WTC11 (cell line): ENCODE measurements at regions not wholly inside any gene's neighbourhood (a gene's known extent, or its start where the extent isn't known, plus 50 kb on each side); places are given as distances from the start of the nearest gene placed in this dataset.

Experiments
- ATAC-seq: fragments of 200-7000 bp; cut with Tn5 transposase; 2 replicates; pipeline ENCODE4 v1.10.0; 2021; ENCODE audit warnings: mild to moderate bottlenecking, moderate library complexity
- CTCF ChIA-PET: fragments of 300-600 bp; sonication (Branson Sonifier 250); formaldehyde crosslinking; loops from one replicate; lab custom pipeline; 2021; ENCODE audit warnings: antibody characterized with exemption; lab: Charles Lee
- POLR2A ChIA-PET: fragments of 350-600 bp; sonication (Branson Sonifier 250); formaldehyde crosslinking; loops from one replicate; lab custom pipeline; 2021; ENCODE audit warnings: antibody characterized with exemption; lab: Charles Lee
- DNase-seq: peaks from one replicate; pipeline ENCODE4 v3.0.0; 2021; ENCODE audit warnings: low spot score
- H3K27ac Mint-ChIP-seq: 2 replicates; pipeline ENCODE4 v1.8.0; 2021; ENCODE audit warnings: mixed read lengths
- H3K27me3 Mint-ChIP-seq: 2 replicates; pipeline ENCODE4 v1.8.0; 2021; ENCODE audit warnings: low read depth, mild to moderate bottlenecking, moderate library complexity, mixed read lengths
- H3K36me3 Mint-ChIP-seq: 2 replicates; pipeline ENCODE4 v1.8.0; 2021; ENCODE audit warnings: mixed read lengths
- H3K4me1 Mint-ChIP-seq: 2 replicates; pipeline ENCODE4 v1.8.0; 2022; ENCODE audit warnings: mixed read lengths
- H3K4me3 Mint-ChIP-seq: 2 replicates; pipeline ENCODE4 v1.8.0; 2021; ENCODE audit warnings: mild to moderate bottlenecking, moderate library complexity, mixed read lengths
- H3K9me3 Mint-ChIP-seq: 2 replicates; pipeline ENCODE4 v1.8.0; 2021; ENCODE audit warnings: mixed read lengths
- ATF1 ChIP-seq: sonication (generic); formaldehyde crosslinking; IDR thresholded peaks from 2 replicates; pipeline ENCODE4 v1.8.1; 2023; ENCODE audit warnings: mild to moderate bottlenecking, moderate library complexity, missing genetic modification reagents
- ATF2 ChIP-seq: sonication (generic); formaldehyde crosslinking; IDR thresholded peaks from 2 replicates; pipeline ENCODE4 v1.8.1; 2022; ENCODE audit warnings: low read depth, missing genetic modification reagents, borderline replicate concordance
- CBFB ChIP-seq: sonication (generic); formaldehyde crosslinking; IDR thresholded peaks from 2 replicates; pipeline ENCODE4 v1.8.1; 2022; ENCODE audit warnings: mild to moderate bottlenecking, low read depth, missing genetic modification reagents
- CREB1 ChIP-seq: sonication (generic); formaldehyde crosslinking; IDR thresholded peaks from 2 replicates; pipeline ENCODE4 v1.8.0; 2023; ENCODE audit warnings: mild to moderate bottlenecking, missing genetic modification reagents
- CREM ChIP-seq: sonication (generic); formaldehyde crosslinking; IDR thresholded peaks from 2 replicates; pipeline ENCODE4 v1.8.1; 2022; ENCODE audit warnings: mild to moderate bottlenecking, missing genetic modification reagents, moderate library complexity
- ELF4 ChIP-seq: sonication (generic); formaldehyde crosslinking; IDR thresholded peaks from 2 replicates; pipeline ENCODE4 v1.8.1; 2022; ENCODE audit warnings: low read depth, mild to moderate bottlenecking, moderate library complexity, missing genetic modification reagents
- FOXJ3 ChIP-seq: sonication (generic); formaldehyde crosslinking; IDR thresholded peaks from 2 replicates; pipeline ENCODE4 v1.9.0; 2021; ENCODE audit warnings: missing genetic modification reagents, mild to moderate bottlenecking, borderline replicate concordance
- FOXK1 ChIP-seq: sonication (generic); formaldehyde crosslinking; IDR thresholded peaks from 2 replicates; pipeline ENCODE4 v1.8.0; 2022; ENCODE audit warnings: mild to moderate bottlenecking, moderate library complexity, missing genetic modification reagents
- IRF2 ChIP-seq: sonication (generic); formaldehyde crosslinking; IDR thresholded peaks from 2 replicates; pipeline ENCODE4 v1.8.0; 2022; ENCODE audit warnings: low read depth, missing genetic modification reagents, borderline replicate concordance
- JAZF1 ChIP-seq: fragments of 250-450 bp; sonication (Bioruptor Pico); IDR thresholded peaks from 2 replicates; pipeline ENCODE4 v1.9.0; 2021; ENCODE audit warnings: moderate library complexity, mild to moderate bottlenecking, inconsistent platforms
- NR2C2 ChIP-seq: sonication (generic); formaldehyde crosslinking; IDR thresholded peaks from 2 replicates; pipeline ENCODE4 v1.8.0; 2022; ENCODE audit warnings: mild to moderate bottlenecking, missing genetic modification reagents
- OVOL2 ChIP-seq: fragments of 250-450 bp; sonication (Bioruptor Pico); IDR thresholded peaks from 2 replicates; pipeline ENCODE4 v1.9.0; 2021; ENCODE audit warnings: mild to moderate bottlenecking, borderline replicate concordance
- PRRX2 ChIP-seq: fragments of 250-450 bp; sonication (Bioruptor Pico); IDR thresholded peaks from 2 replicates; pipeline ENCODE4 v1.8.0; 2021; ENCODE audit warnings: mild to moderate bottlenecking
- RELA ChIP-seq: sonication (generic); formaldehyde crosslinking; IDR thresholded peaks from 2 replicates; pipeline ENCODE4 v1.8.1; 2022; ENCODE audit warnings: missing genetic modification reagents, mild to moderate bottlenecking, borderline replicate concordance
- RORB ChIP-seq: fragments of 250-450 bp; sonication (Bioruptor Pico); IDR thresholded peaks from 2 replicates; pipeline ENCODE4 v1.9.0; 2021; ENCODE audit warnings: mild to moderate bottlenecking
- SMAD3 ChIP-seq: sonication (generic); formaldehyde crosslinking; IDR thresholded peaks from 2 replicates; pipeline ENCODE4 v1.8.0; 2022; ENCODE audit warnings: missing genetic modification reagents, mild to moderate bottlenecking, borderline replicate concordance
- ZNF121 ChIP-seq: sonication (generic); formaldehyde crosslinking; IDR thresholded peaks from 2 replicates; pipeline ENCODE4 v1.8.0; 2023; ENCODE audit warnings: missing genetic modification reagents
- ZNF396 ChIP-seq: fragments of 250-450 bp; sonication (Bioruptor Pico); IDR thresholded peaks from 2 replicates; pipeline ENCODE4 v1.8.0; 2021; ENCODE audit warnings: mild to moderate bottlenecking, moderate library complexity, borderline replicate concordance
- ZNF423 ChIP-seq: fragments of 250-450 bp; sonication (Bioruptor Pico); IDR thresholded peaks from 2 replicates; pipeline ENCODE4 v2.1.2; 2022; ENCODE audit warnings: mild to moderate bottlenecking, moderate library complexity
- TF ChIP-seq, protein P1 (sequence below): sonication (generic); formaldehyde crosslinking; IDR thresholded peaks from 2 replicates; pipeline ENCODE4 v1.8.1; 2023; ENCODE audit warnings: mild to moderate bottlenecking, missing genetic modification reagents
- TF ChIP-seq, protein P2 (sequence below): sonication (generic); formaldehyde crosslinking; IDR thresholded peaks from 2 replicates; pipeline ENCODE4 v1.8.0; 2023; ENCODE audit warnings: missing genetic modification reagents

DNA sequence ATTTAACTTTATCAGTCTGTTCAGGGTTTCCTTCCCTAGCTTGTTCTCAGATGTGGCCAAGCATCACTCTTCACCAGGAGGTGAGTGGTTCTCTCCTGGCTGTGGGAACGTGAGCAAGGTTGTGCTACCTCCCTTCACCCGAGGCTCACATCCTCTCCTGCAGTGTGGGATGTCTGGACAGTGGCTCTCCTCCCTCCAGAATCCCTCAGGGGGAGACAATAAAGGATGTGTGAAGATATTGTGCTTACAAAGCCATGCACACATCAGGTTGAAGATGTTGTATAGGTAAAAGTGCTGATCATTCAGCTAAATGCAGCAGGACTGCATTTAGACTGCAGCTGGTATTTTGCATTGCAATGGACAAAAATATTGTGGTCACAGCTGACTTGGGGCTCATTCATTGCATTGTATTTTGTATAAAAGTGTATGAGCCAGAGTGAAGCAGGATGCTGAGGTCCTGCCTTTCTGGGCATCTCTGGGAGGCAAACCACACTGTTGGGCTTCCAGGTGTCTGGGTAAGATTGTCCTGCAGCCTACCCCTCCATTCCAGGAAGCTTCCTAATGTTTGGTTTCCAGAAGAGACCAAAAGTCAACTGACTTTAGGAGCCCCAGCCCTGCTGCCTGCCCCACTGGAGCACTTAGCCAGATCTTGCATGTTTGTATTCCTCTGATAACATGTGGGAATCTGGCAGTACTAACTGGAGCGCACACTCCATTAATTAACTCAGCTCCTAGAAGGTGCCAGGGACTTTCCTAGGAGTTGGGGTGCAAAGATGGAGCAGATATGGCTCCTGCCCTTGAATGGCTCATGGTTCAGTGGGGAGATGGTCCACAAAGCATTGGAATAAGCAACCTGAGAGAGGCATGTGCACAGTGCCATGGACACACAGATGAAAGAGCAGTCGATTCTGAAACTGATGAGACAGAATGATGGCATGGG, 292.5 kb upstream of the ZNF32 start:
- CTCF ChIA-PET, result no interaction called here
- TF ChIP-seq ZNF121 (CRISPR knock-in tag) (no peak), ZNF396 (no peak), OVOL2 (CRISPR knock-in tag) (no peak), ZNF423 (no peak), JAZF1 (CRISPR knock-in tag) (no peak), CREB1 (CRISPR knock-in tag) (no peak), CBFB (CRISPR knock-in tag) (no peak), FOXK1 (CRISPR knock-in tag) (no peak), ATF2 (CRISPR knock-in tag) (no peak), ELF4 (CRISPR knock-in tag) (no peak), RELA (CRISPR knock-in tag) (no peak), FOXJ3 (CRISPR knock-in tag) (no peak), ATF1 (CRISPR knock-in tag) (no peak), IRF2 (no peak), CREM (CRISPR knock-in tag) (no peak)
- TF ChIP-seq, protein P1, sequence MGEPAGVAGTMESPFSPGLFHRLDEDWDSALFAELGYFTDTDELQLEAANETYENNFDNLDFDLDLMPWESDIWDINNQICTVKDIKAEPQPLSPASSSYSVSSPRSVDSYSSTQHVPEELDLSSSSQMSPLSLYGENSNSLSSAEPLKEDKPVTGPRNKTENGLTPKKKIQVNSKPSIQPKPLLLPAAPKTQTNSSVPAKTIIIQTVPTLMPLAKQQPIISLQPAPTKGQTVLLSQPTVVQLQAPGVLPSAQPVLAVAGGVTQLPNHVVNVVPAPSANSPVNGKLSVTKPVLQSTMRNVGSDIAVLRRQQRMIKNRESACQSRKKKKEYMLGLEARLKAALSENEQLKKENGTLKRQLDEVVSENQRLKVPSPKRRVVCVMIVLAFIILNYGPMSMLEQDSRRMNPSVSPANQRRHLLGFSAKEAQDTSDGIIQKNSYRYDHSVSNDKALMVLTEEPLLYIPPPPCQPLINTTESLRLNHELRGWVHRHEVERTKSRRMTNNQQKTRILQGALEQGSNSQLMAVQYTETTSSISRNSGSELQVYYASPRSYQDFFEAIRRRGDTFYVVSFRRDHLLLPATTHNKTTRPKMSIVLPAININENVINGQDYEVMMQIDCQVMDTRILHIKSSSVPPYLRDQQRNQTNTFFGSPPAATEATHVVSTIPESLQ (CRISPR knock-in tag), result no peak
- no peak for ATAC-seq

GRCh38 chr10:43939939-43940820, 291.5 kb upstream of the ZNF32 start:
- CTCF ChIA-PET, result no interaction called here

More for the DNA sequence above, 292.5 kb upstream of the ZNF32 start:
- H3K4me1 Mint-ChIP-seq, result peaks cover 8% of the 10 kb centered on the region
- H3K27me3 Mint-ChIP-seq, result no peaks in the 10 kb centered on the region
- no peaks in the 10 kb centered on the region for H3K36me3 Mint-ChIP-seq
- H3K9me3 Mint-ChIP-seq, result peaks cover 13% of the 10 kb centered on the region; the same call in 1 of the 2 replicates
- H3K27ac Mint-ChIP-seq, result no peak overlapping the region
- POLR2A ChIA-PET, result no interaction called here
- no peak overlapping the region for H3K4me3 Mint-ChIP-seq
- no peak for DNase-seq

More at GRCh38 chr10:43939939-43940820, 291.5 kb upstream of the ZNF32 start:
- ATAC-seq (no peak), DNase-seq (no peak)
- Mint-ChIP-seq H3K4me1 (peaks cover 8% of the 10 kb centered on the region), H3K27me3 (no peaks in the 10 kb centered on the region), H3K36me3 (no peaks in the 10 kb centered on the region; the same call in 1 of the 2 replicates), H3K9me3 (peaks cover 17% of the 10 kb centered on the region), H3K4me3 (no peak overlapping the region), H3K27ac (no peak overlapping the region)
- POLR2A ChIA-PET, result no interaction called here
- TF ChIP-seq CREM (CRISPR knock-in tag) (no peak), ZNF423 (no peak), FOXK1 (CRISPR knock-in tag) (no peak), RORB (CRISPR knock-in tag) (no peak), PRRX2 (CRISPR knock-in tag) (no peak), NR2C2 (CRISPR knock-in tag) (no peak), CBFB (CRISPR knock-in tag) (no peak), SMAD3 (CRISPR knock-in tag) (no peak)
- TF ChIP-seq, protein P2, sequence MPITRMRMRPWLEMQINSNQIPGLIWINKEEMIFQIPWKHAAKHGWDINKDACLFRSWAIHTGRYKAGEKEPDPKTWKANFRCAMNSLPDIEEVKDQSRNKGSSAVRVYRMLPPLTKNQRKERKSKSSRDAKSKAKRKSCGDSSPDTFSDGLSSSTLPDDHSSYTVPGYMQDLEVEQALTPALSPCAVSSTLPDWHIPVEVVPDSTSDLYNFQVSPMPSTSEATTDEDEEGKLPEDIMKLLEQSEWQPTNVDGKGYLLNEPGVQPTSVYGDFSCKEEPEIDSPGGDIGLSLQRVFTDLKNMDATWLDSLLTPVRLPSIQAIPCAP (CRISPR knock-in tag), result no peak
